ENCODE measurements at regions not wholly inside any gene's neighbourhood (a gene's known extent, or its start where the extent isn't known, plus 50 kb on each side); places are given as distances from the start of the nearest gene placed in this dataset.

DNA sequence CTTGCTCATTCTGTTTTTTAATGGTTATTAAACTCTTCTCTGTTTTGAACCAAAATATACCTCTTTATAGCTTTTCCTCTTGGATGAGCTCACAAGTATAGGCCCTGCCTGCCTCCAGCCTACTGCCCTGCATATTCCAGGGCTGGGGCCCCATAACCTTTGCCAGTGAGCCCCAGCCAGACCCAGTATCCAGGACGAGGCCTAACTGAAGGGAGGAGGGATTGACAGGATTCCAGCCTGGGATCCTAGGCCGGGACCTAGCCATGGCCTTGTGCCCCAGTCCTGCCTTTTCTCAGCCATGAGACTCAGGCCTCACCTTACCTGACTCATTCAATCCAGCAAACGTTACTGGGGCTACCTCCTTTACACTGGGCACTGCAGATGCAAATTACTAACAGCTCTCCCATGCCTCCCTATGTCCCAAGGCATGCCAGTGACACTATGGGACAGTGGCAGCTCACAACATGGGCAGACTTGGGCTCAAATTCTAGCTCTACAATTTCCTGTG, 159.2 kb downstream of the DDX1 start:
- H3K27ac ChIP-seq = no peak overlapping the region
- TF ChIP-seq, protein P1, sequence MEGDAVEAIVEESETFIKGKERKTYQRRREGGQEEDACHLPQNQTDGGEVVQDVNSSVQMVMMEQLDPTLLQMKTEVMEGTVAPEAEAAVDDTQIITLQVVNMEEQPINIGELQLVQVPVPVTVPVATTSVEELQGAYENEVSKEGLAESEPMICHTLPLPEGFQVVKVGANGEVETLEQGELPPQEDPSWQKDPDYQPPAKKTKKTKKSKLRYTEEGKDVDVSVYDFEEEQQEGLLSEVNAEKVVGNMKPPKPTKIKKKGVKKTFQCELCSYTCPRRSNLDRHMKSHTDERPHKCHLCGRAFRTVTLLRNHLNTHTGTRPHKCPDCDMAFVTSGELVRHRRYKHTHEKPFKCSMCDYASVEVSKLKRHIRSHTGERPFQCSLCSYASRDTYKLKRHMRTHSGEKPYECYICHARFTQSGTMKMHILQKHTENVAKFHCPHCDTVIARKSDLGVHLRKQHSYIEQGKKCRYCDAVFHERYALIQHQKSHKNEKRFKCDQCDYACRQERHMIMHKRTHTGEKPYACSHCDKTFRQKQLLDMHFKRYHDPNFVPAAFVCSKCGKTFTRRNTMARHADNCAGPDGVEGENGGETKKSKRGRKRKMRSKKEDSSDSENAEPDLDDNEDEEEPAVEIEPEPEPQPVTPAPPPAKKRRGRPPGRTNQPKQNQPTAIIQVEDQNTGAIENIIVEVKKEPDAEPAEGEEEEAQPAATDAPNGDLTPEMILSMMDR (IDR thresholded peaks at IDR 0.05) = no peak
- TF ChIP-seq ZFX (IDR thresholded peaks at IDR 0.05; ENCODE audit: borderline replicate concordance) = no peak

GRCh38 chr2:15751477-15751876, 159.8 kb downstream of the DDX1 start:
- no peak overlapping the region for H3K27ac ChIP-seq

GRCh38 chr2:15752552-15753232, 161.0 kb downstream of the DDX1 start:
- no peak overlapping the region for H3K27ac ChIP-seq
- TF ChIP-seq ZFX (IDR thresholded peaks at IDR 0.05; ENCODE audit: borderline replicate concordance) = no peak
- TF ChIP-seq, protein P1 (IDR thresholded peaks at IDR 0.05) = no peak

More at GRCh38 chr2:15751477-15751876, 159.8 kb downstream of the DDX1 start:
- TF ChIP-seq, protein P1 (IDR thresholded peaks at IDR 0.05) = no peak
- no peak for TF ChIP-seq ZFX (IDR thresholded peaks at IDR 0.05; ENCODE audit: borderline replicate concordance)

GRCh38 chr2:15753233-15753798, 161.6 kb downstream of the DDX1 start:
- no peak overlapping the region for H3K27ac ChIP-seq
- TF ChIP-seq, protein P1 (IDR thresholded peaks at IDR 0.05) = no peak
- no peak for TF ChIP-seq ZFX (IDR thresholded peaks at IDR 0.05; ENCODE audit: borderline replicate concordance)

- no peak for TF ChIP-seq ZFX (IDR thresholded peaks at IDR 0.05; ENCODE audit: borderline replicate concordance)
- TF ChIP-seq, protein P1 (IDR thresholded peaks at IDR 0.05) = no peak
- H3K27ac ChIP-seq = no peak overlapping the region
Observed at GRCh38 chr2:15753811-15754702, 162.4 kb downstream of the DDX1 start.

DNA sequence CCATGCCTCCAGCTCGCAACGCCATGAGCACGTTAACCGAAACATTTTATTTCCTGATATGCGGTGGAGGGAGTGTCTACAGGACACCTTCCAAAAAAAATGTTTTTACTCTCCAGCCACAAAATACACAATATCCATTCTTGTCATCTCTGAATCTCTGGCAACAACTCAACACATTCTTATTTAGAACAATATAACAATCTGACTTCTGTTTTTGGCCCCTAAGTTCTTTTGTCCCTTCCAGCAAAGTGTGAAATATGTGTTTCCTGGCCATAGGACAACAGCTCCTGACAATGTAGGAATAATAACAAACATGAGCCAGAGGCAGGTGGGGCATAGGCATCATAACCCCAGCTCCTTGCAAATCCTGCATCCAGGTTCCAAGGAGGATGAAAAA, 163.0 kb downstream of the DDX1 start:
- TF ChIP-seq, protein P1 (IDR thresholded peaks at IDR 0.05) = no peak
- TF ChIP-seq ZFX (IDR thresholded peaks at IDR 0.05; ENCODE audit: borderline replicate concordance) = no peak
- no peak overlapping the region for H3K27ac ChIP-seq

Measured in 22Rv1 (cell line).